RWPE2 (cell line): ENCODE measurements at regions not wholly inside any gene's neighbourhood (a gene's known extent, or its start where the extent isn't known, plus 50 kb on each side); places are given as distances from the start of the nearest gene placed in this dataset.

Experiments
- ATAC-seq: fragments of 200-7000 bp; cut with Tn5 transposase; 3 replicates; pipeline ENCODE4 v1.9.1; 2021; ENCODE audit warnings: low read depth
- DNase-seq: peaks from one replicate; pipeline ENCODE4 v3.0.0-alpha.2; 2020; ENCODE audit warnings: low spot score
- H3K27ac ChIP-seq: fragments of 450-650 bp; 2 replicates; pipeline ENCODE4 v1.5.1; 2017; ENCODE audit warnings: mild to moderate bottlenecking; ENCODE audit not compliant: poor library complexity, severe bottlenecking
- H3K27me3 ChIP-seq: fragments of 250-450 bp; sonication (Bioruptor Pico); 2 replicates; pipeline ENCODE4 v1.5.1; 2021; ENCODE audit warnings: mild to moderate bottlenecking, moderate library complexity; ENCODE audit not compliant: insufficient read depth, poor library complexity, severe bottlenecking
- H3K36me3 ChIP-seq: fragments of 250-450 bp; sonication (Bioruptor Pico); 2 replicates; pipeline ENCODE4 v1.5.1; 2020; ENCODE audit warnings: low read depth, mild to moderate bottlenecking, moderate library complexity
- H3K4me1 ChIP-seq: fragments of 250-450 bp; sonication (Bioruptor Pico); 2 replicates; pipeline ENCODE4 v1.5.1; 2021; ENCODE audit warnings: mild to moderate bottlenecking, moderate library complexity; ENCODE audit not compliant: insufficient read depth, poor library complexity, severe bottlenecking
- H3K4me3 ChIP-seq: fragments of 250-450 bp; sonication (Bioruptor Pico); 2 replicates; pipeline ENCODE4 v1.5.1; 2021; ENCODE audit warnings: mild to moderate bottlenecking, moderate library complexity; ENCODE audit not compliant: severe bottlenecking
- H3K9me3 ChIP-seq: fragments of 250-450 bp; sonication (Bioruptor Pico); 2 replicates; pipeline ENCODE4 v1.5.1; 2021; ENCODE audit warnings: mild to moderate bottlenecking, moderate library complexity; ENCODE audit not compliant: severe bottlenecking
- CTCF ChIP-seq: fragments of 450-650 bp; IDR thresholded peaks from one replicate; pipeline ENCODE4 v1.5.1; 2017; ENCODE audit warnings: mild to moderate bottlenecking, moderate library complexity; ENCODE audit not compliant: poor library complexity, severe bottlenecking

GRCh38 chr17:79466562-79467350 is 144.1 kb downstream of the RBFOX3 start:
- Histone ChIP-seq H3K4me3 (no peak overlapping the region), H3K27ac (no peak overlapping the region), H3K36me3 (no peaks in the 10 kb centered on the region), H3K4me1 (no peaks in the 10 kb centered on the region), H3K9me3 (no peaks in the 10 kb centered on the region), H3K27me3 (peaks cover 67% of the 10 kb centered on the region)
- no peak for TF ChIP-seq CTCF
- ATAC-seq (no peak), DNase-seq (no peak)

GRCh38 chr17:79465681-79466025 is 145.2 kb downstream of the RBFOX3 start:
- no peak overlapping the region for H3K27ac ChIP-seq
- TF ChIP-seq CTCF: no peak
- H3K36me3 ChIP-seq: no peaks in the 10 kb centered on the region
- H3K27me3 ChIP-seq: peaks cover 59% of the 10 kb centered on the region
- no peak for ATAC-seq
- no peak overlapping the region for H3K4me3 ChIP-seq
- H3K9me3 ChIP-seq: no peaks in the 10 kb centered on the region
- H3K4me1 ChIP-seq: no peaks in the 10 kb centered on the region
- DNase-seq: no peak

- no peak overlapping the region for H3K4me3 ChIP-seq
- H3K27ac ChIP-seq: no peak overlapping the region
- H3K36me3 ChIP-seq: no peaks in the 10 kb centered on the region
- ATAC-seq: no peak
- H3K9me3 ChIP-seq: no peaks in the 10 kb centered on the region
- no peak for DNase-seq
- H3K27me3 ChIP-seq: peaks cover 53% of the 10 kb centered on the region
- H3K4me1 ChIP-seq: no peaks in the 10 kb centered on the region
- no peak for TF ChIP-seq CTCF
These were observed 145.7 kb downstream of the RBFOX3 start for GRCh38 chr17:79465011-79465680.

GRCh38 chr17:79464318-79465010 is 146.4 kb downstream of the RBFOX3 start:
- DNase-seq (no peak), ATAC-seq (no peak)
- no peak overlapping the region for H3K27ac ChIP-seq
- TF ChIP-seq CTCF: no peak
- no peaks in the 10 kb centered on the region for H3K9me3 ChIP-seq
- no peak overlapping the region for H3K4me3 ChIP-seq
- H3K36me3 ChIP-seq: no peaks in the 10 kb centered on the region
- H3K4me1 ChIP-seq: no peaks in the 10 kb centered on the region
- peaks cover 47% of the 10 kb centered on the region for H3K27me3 ChIP-seq
